NB4 (cell line): ENCODE measurements at regions not wholly inside any gene's neighbourhood (a gene's known extent, or its start where the extent isn't known, plus 50 kb on each side); places are given as distances from the start of the nearest gene placed in this dataset.
"Not testable (repeated sequence)": the region's sequence is repeated elsewhere in the genome, so short reads cannot be mapped to it uniquely, and the experiment has no call there.

Source experiments
- DNase-seq: peaks from one replicate; pipeline ENCODE4 v3.0.0; 2010; ENCODE audit warnings: low read depth
- H3K4me3 ChIP-seq: one replicate; pipeline ENCODE4 v1.5.1; 2011; ENCODE audit warnings: mild to moderate bottlenecking, low read depth, low read length, moderate library complexity
- MYC ChIP-seq: IDR thresholded peaks from 2 replicates; pipeline ENCODE4 v1.6.1; 2011; ENCODE audit warnings: low read depth, low read length
- POLR2A ChIP-seq: IDR thresholded peaks from 2 replicates; pipeline ENCODE4 v1.6.1; 2011; ENCODE audit warnings: mild to moderate bottlenecking; ENCODE audit not compliant: insufficient read length; ENCODE audit errors: extremely low read depth
- TF ChIP-seq, protein P1 (sequence below): IDR thresholded peaks from one replicate; pipeline ENCODE4 v1.5.1; 2012; ENCODE audit warnings: low read depth, low read length
- TF ChIP-seq, protein P2 (sequence below): IDR thresholded peaks from 2 replicates; pipeline ENCODE4 v1.6.1; 2011; ENCODE audit warnings: low read depth, low read length

DNA sequence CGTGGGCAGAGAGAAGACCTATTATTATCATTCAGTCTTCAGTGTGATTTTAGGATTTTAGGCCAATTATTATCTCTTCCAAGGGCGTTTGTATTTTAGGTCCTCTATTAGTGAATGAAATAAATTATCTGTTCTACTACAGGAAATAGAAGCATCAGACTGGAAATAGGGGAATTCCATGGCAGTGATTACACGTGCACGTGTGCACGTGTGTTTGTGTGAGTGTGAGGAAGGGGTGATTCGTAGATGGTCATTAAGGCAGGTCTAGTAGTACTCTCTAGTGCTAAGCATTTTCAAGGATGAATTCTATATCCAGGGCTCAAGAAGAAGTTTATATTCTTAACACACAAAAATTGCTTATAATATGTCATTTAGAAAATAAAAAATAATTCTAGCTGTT is 623.2 kb downstream of the GATA3 start:
- DNase-seq = no peak
- TF ChIP-seq, protein P1, sequence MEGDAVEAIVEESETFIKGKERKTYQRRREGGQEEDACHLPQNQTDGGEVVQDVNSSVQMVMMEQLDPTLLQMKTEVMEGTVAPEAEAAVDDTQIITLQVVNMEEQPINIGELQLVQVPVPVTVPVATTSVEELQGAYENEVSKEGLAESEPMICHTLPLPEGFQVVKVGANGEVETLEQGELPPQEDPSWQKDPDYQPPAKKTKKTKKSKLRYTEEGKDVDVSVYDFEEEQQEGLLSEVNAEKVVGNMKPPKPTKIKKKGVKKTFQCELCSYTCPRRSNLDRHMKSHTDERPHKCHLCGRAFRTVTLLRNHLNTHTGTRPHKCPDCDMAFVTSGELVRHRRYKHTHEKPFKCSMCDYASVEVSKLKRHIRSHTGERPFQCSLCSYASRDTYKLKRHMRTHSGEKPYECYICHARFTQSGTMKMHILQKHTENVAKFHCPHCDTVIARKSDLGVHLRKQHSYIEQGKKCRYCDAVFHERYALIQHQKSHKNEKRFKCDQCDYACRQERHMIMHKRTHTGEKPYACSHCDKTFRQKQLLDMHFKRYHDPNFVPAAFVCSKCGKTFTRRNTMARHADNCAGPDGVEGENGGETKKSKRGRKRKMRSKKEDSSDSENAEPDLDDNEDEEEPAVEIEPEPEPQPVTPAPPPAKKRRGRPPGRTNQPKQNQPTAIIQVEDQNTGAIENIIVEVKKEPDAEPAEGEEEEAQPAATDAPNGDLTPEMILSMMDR = no peak
- no peak for TF ChIP-seq MYC
- TF ChIP-seq POLR2A = no peak
- TF ChIP-seq, protein P2, sequence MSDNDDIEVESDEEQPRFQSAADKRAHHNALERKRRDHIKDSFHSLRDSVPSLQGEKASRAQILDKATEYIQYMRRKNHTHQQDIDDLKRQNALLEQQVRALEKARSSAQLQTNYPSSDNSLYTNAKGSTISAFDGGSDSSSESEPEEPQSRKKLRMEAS = no peak
- no peak overlapping the region for H3K4me3 ChIP-seq

DNA sequence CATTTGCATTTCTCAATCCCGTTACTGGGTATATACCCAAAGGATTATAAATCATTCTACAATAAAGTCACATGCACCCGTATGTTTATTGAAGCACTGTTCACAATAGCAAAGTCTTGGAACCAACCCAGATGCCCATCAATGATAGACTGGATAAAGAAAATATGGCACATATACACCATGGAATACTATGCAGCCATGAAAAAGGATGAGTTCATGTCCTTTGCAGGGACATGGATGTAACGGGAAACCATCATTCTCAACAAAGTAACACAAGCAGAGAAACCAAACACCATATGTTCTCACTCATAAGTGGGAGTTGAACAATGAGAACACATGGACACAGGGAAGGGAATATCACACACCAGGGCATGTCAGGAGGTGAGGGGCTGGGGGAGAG is 630.4 kb downstream of the GATA3 start:
- DNase-seq, H3K4me3 ChIP-seq: not testable (repeated sequence)

DNA sequence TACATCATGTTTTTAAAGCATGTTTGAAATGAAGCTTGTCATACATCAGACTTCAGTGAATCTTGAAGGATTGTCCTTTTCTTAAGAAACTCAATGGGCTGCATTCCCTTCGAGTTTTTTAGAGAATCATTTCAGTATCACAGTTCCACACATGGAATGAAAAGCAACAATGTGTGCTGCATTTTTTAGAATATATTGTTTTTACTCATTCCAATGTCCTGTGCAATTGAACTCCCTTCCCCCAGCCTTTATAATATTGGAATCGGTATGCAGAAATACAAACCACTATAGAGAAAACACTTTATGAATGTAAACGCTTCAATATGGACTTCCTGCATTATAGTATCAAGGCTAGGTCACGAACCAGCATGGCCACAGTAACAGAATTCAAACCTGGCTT is 634.4 kb downstream of the GATA3 start:
- DNase-seq = no peak
- H3K4me3 ChIP-seq = no peak overlapping the region
- TF ChIP-seq, protein P2 = no peak
- TF ChIP-seq POLR2A = no peak
- no peak for TF ChIP-seq MYC
- TF ChIP-seq, protein P1 = no peak

DNA sequence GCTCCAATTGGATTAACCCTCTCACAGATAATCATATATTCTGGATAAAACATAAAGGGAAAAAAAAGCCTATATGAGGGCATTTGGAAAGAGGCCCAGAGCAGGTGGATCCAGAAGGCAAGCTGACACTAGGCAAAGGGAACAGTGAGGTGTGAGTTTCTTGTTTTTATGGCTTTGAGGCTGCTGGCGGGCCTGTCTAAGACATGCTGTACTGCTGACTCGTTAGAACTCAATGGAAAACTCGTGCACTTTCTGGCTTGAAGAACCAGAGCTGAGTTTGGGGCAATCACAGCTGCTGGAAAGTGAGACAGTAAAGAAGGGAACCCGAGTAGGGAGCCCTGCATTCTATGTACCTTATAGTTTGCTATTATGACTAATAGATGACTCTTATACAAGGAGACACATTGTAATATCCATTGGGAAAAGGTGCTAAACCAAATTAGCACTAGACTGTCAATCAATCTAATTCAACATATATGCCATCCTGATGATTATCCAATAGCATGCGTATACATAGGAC is 637.1 kb downstream of the GATA3 start:
- no peak overlapping the region for H3K4me3 ChIP-seq
- no peak for TF ChIP-seq MYC
- no peak for DNase-seq

DNA sequence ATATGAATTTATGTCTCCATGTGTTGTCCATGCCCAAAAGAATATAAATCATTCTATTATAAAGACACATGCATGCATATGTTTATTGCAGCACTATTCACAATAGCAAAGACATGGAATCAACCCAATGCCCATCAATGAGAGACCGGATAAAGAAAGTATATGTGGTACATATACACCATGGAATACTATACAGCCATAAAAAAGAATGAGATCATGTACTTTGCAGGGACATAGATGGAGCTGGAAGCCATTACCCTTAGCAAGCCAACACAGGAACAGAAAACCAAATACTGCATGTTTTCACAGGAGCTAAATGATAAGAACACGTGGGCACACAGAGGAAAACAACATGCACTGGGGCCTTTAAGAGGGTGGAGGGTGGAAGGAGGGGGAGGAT is 639.1 kb downstream of the GATA3 start:
- not testable (repeated sequence) for H3K4me3 ChIP-seq, DNase-seq

DNA sequence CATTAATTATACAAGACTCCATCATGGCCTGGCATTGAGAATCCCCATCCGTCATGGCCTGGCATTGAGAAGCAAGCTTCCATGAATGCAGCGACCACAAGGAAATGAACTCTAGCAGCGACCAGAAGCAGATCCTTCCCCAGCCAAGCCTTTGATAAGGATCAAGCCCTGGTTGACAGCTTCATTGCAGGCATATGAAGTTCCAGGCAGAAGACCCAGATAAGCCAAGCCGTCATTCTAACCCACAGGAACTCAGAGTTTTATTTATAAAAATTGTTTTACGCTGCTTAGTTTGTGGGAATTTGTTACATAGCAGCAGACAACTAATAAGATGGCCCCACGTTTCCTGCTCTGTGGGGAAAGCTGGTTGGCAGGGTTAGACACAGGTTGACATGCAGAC is 642.3 kb downstream of the GATA3 start:
- TF ChIP-seq, protein P2 = no peak
- TF ChIP-seq, protein P1 = no peak
- TF ChIP-seq POLR2A (no peak), MYC (no peak)
- DNase-seq = no peak

DNA sequence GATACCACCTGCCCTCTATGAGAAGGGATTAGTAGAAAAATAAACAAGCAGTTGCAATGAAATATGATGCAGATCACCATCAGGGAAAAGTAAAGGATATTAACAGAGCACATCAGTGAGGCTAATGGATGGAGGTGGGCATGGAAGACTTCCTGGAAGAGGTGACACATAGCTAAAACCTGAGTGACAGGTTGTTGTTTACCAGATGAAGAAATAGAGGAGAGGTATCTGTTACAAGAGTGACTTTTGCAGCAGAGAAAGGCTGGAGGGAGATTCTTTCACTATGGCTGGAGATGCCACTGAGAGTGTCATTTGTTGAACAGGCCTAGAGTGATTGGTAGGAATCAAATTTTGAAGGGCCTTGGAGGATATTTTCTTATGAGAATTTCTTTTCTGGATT is 646.2 kb downstream of the GATA3 start:
- TF ChIP-seq MYC = no peak

More for the DNA sequence above, 642.3 kb downstream of the GATA3 start:
- no peak overlapping the region for H3K4me3 ChIP-seq

DNA sequence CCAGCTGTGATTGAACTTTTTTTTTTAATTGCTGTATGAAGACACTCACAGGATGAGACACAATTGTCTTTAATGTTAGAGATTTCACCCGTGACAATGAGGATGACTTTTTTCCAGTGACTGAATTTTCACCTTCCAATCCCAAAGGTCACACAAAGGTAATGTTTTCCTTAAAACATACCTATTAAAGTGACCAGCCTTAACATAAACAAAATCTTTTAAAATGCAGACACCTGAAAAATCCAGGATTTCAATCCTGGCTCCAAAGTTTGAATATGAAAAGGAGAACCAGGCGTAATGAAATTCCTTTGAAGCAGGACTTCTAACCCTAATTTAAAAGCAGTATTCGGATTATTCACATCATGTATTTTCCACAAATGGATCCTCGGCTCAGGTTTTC is 647.7 kb downstream of the GATA3 start:
- no peak overlapping the region for H3K4me3 ChIP-seq
- no peak for DNase-seq
- TF ChIP-seq, protein P1 = no peak
- TF ChIP-seq POLR2A (no peak), MYC (no peak)
- TF ChIP-seq, protein P2 = no peak

More for the DNA sequence above, 646.2 kb downstream of the GATA3 start:
- H3K4me3 ChIP-seq = no peak overlapping the region
- DNase-seq = no peak
